ENCODE measurements at regions not wholly inside any gene's neighbourhood (a gene's known extent, or its start where the extent isn't known, plus 50 kb on each side); places are given as distances from the start of the nearest gene placed in this dataset.

- Histone ChIP-seq H3K4me1 (replicated peaks in 1 of 2; ENCODE audit: control insufficient read depth in 2 of 2, insufficient read depth in 2 of 2, low read length in 2 of 2) (no peaks in the 10 kb centered on the region), H3K4me3 (no peak overlapping the region), H3K9me3 (replicated peaks; ENCODE audit: control insufficient read depth, insufficient read depth, low read depth, low read length) (no peaks in the 10 kb centered on the region), H4K20me1 (replicated peaks; ENCODE audit: control insufficient read depth, insufficient read depth, low read length) (no peaks in the 10 kb centered on the region), H3K9me1 (ENCODE audit: control insufficient read depth, insufficient read depth, low read length) (peaks cover 3% of the 10 kb centered on the region), H3K79me2 (ENCODE audit: control insufficient read depth, insufficient read depth, low read length) (no peaks in the 10 kb centered on the region), H3K36me3 (ENCODE audit: control insufficient read depth, insufficient read depth, low read length) (no peaks in the 10 kb centered on the region), H3K27me3 (ENCODE audit: control insufficient read depth in 2 of 2, insufficient read depth in 2 of 2, low read length in 2 of 2) (peaks cover 18 to 53% of the 10 kb centered on the region in 2 experiments), H2AFZ (ENCODE audit: low read depth, low read length) (no peak overlapping the region), H3K9ac (ENCODE audit: insufficient read depth in 1 of 2, low read depth in 2 of 2, low read length in 2 of 2) (no peak overlapping the region), H3K4me2 (ENCODE audit: insufficient read depth, low read length) (no peak overlapping the region), H3K27ac (ENCODE audit: extremely low read depth, low read depth, low read length) (no peak overlapping the region)
- ATAC-seq (no peak), FAIRE-seq (no peak), DNase-seq (ENCODE audit: extremely low read depth in 1 of 4, low spot score in 3 of 4) (no peak)
- in situ Hi-C loops (cut with MboI) = no loop called here
- 0% methylated on average over 9 of the region's 9 CpGs for WGBS (ENCODE audit: insufficient coverage, low coverage, missing lambda C conversion rate)
- no TSS peak for BruUV-seq (replicated peaks)
- intact Hi-C loops (cut with micrococcal nuclease) = no loop called here
- ChIA-PET CTCF (ENCODE audit: low intra/inter-chr PET ratio) (no interaction called here), POLR2A (interaction anchor here (0.6 kb wide), 1 partner anchor 203 kb away, joined by 5 read pairs; no protein-coding TSS in a partner anchor)
- TF ChIP-seq ZNF212 (CRISPR knock-in tag; IDR thresholded peaks at IDR 0.05) (no peak), TSHZ1 (CRISPR knock-in tag; IDR thresholded peaks at IDR 0.05) (no peak)
Measured at GRCh38 chr17:74135391-74136167, 67.9 kb upstream of the RPL38 start.
